ENCODE measurements at regions not wholly inside any gene's neighbourhood (a gene's known extent, or its start where the extent isn't known, plus 50 kb on each side); places are given as distances from the start of the nearest gene placed in this dataset.

DNA sequence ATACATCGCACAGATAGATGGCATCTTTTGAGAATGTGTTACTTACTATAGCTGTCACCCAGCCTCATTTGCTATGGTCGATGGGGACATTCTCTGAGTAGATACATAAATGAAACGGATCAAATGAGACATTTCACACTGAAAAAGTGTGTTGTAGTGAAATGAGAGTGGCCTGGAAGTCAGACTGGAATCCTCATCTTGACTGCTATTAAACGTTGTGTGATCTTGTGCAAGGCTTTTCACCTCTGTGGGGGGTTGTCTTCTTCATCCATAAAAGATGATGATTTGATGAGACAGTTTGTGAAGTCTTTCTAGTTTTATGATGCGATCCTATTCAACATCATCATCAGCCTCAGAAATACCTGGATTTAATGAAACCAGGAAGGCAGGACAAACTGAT lies 155.4 kb upstream of the MYO3A start:
- Histone ChIP-seq H3K27me3 (ENCODE audit: insufficient read depth, poor library complexity, severe bottlenecking) (peaks cover 4% of the 10 kb centered on the region), H3K4me1 (ENCODE audit: insufficient read depth, poor library complexity, severe bottlenecking) (no peaks in the 10 kb centered on the region), H3K9me3 (ENCODE audit: severe bottlenecking) (no peaks in the 10 kb centered on the region), H3K4me3 (ENCODE audit: severe bottlenecking) (no peak overlapping the region), H3K36me3 (ENCODE audit: low read depth) (no peaks in the 10 kb centered on the region), H3K27ac (ENCODE audit: poor library complexity, severe bottlenecking) (no peak overlapping the region)
- DNase-seq (ENCODE audit: low spot score): no peak
- ATAC-seq (ENCODE audit: low read depth): no peak
- TF ChIP-seq, protein P1, sequence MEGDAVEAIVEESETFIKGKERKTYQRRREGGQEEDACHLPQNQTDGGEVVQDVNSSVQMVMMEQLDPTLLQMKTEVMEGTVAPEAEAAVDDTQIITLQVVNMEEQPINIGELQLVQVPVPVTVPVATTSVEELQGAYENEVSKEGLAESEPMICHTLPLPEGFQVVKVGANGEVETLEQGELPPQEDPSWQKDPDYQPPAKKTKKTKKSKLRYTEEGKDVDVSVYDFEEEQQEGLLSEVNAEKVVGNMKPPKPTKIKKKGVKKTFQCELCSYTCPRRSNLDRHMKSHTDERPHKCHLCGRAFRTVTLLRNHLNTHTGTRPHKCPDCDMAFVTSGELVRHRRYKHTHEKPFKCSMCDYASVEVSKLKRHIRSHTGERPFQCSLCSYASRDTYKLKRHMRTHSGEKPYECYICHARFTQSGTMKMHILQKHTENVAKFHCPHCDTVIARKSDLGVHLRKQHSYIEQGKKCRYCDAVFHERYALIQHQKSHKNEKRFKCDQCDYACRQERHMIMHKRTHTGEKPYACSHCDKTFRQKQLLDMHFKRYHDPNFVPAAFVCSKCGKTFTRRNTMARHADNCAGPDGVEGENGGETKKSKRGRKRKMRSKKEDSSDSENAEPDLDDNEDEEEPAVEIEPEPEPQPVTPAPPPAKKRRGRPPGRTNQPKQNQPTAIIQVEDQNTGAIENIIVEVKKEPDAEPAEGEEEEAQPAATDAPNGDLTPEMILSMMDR (IDR thresholded peaks at IDR 0.05; ENCODE audit: poor library complexity, severe bottlenecking): no peak

DNA sequence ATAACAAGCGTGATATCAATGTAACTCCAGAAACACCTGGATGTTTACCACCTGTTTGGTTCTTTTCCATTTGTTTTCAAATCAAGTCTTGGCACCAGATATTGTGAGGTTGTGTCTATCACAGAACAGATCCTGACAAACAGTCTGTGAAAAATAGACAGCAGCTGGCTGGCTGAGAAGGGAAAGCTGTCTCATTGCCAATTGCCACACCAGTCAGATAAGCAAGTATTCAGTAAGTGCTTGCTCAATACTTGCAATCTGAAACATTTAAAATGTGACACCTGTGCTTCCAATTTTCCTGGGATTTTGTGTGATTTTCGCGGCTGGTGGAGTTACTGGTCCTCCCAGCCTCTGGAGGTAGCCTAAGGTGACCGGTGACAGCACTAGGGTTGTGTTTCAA lies 147.9 kb upstream of the MYO3A start:
- ATAC-seq (ENCODE audit: low read depth): no peak
- Histone ChIP-seq H3K27ac (ENCODE audit: poor library complexity, severe bottlenecking) (no peak overlapping the region), H3K9me3 (ENCODE audit: severe bottlenecking) (no peaks in the 10 kb centered on the region), H3K27me3 (ENCODE audit: insufficient read depth, poor library complexity, severe bottlenecking) (peaks cover 11% of the 10 kb centered on the region), H3K4me1 (ENCODE audit: insufficient read depth, poor library complexity, severe bottlenecking) (no peaks in the 10 kb centered on the region), H3K36me3 (ENCODE audit: low read depth) (no peaks in the 10 kb centered on the region), H3K4me3 (ENCODE audit: severe bottlenecking) (no peak overlapping the region)
- no peak for DNase-seq (ENCODE audit: low spot score)
- TF ChIP-seq, protein P1 (IDR thresholded peaks at IDR 0.05; ENCODE audit: poor library complexity, severe bottlenecking): no peak

DNA sequence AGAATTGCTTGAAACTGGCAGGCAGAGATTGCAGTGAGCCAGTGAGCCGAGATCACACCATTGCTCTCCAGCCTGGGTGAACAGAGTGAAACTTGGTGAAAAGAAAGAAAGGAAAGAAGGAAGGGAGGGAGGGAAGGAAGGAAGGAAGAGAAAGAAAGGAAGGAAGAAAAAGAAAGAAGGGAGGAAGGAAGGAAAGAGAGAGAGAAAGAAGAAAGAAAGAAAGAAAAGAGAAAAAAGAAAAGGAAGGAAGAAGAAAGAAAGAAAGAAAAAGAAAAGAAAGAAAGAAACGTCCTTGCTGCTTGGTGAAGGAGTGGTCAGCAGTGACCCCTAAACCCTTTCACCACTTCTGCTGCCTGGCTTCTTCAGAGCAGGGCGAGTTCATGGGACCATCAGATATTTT lies 147.1 kb upstream of the MYO3A start:
- H3K36me3 ChIP-seq (ENCODE audit: low read depth): no peaks in the 10 kb centered on the region
- H3K9me3 ChIP-seq (ENCODE audit: severe bottlenecking): no peaks in the 10 kb centered on the region
- peaks cover 11% of the 10 kb centered on the region for H3K27me3 ChIP-seq (ENCODE audit: insufficient read depth, poor library complexity, severe bottlenecking)
- no peak overlapping the region for H3K4me3 ChIP-seq (ENCODE audit: severe bottlenecking)
- ATAC-seq (ENCODE audit: low read depth): no peak
- H3K27ac ChIP-seq (ENCODE audit: poor library complexity, severe bottlenecking): no peak overlapping the region
- no peaks in the 10 kb centered on the region for H3K4me1 ChIP-seq (ENCODE audit: insufficient read depth, poor library complexity, severe bottlenecking)
- no peak for DNase-seq (ENCODE audit: low spot score)
- TF ChIP-seq, protein P1 (IDR thresholded peaks at IDR 0.05; ENCODE audit: poor library complexity, severe bottlenecking): no peak

DNA sequence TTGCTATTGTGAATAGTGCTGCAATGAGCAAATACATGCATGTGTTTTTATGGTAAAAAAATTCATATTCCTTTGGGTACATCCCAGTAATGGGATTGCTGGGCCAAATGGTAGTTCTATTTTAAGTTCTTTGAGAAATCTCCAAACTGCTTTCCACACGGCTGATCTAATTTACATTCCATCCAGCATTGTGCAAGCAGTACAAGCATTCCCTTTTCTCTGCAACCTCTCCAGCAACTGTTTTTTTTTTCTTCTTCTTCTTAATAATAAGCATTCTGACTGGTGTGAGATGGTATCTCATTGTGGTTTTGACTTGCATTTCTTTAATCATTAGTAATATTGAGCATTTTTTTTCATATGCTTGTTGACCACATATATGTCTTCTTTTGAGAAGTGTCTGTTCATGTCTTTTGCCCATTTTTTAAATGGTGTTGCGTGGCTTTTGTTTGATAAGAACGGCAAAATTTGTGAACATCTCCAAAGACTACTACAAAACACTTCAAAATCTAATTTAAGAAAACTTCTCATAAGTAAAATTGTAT lies 136.1 kb upstream of the MYO3A start:
- DNase-seq (ENCODE audit: low spot score) (no peak), ATAC-seq (ENCODE audit: low read depth) (no peak)
- no peaks in the 10 kb centered on the region for H3K4me1 ChIP-seq (ENCODE audit: insufficient read depth, poor library complexity, severe bottlenecking)
- no peak overlapping the region for H3K4me3 ChIP-seq (ENCODE audit: severe bottlenecking)
- H3K27ac ChIP-seq (ENCODE audit: poor library complexity, severe bottlenecking): no peak overlapping the region
- H3K27me3 ChIP-seq (ENCODE audit: insufficient read depth, poor library complexity, severe bottlenecking): peaks cover 6% of the 10 kb centered on the region
- TF ChIP-seq, protein P1 (IDR thresholded peaks at IDR 0.05; ENCODE audit: poor library complexity, severe bottlenecking): no peak
- no peaks in the 10 kb centered on the region for H3K36me3 ChIP-seq (ENCODE audit: low read depth)
- H3K9me3 ChIP-seq (ENCODE audit: severe bottlenecking): no peaks in the 10 kb centered on the region

DNA sequence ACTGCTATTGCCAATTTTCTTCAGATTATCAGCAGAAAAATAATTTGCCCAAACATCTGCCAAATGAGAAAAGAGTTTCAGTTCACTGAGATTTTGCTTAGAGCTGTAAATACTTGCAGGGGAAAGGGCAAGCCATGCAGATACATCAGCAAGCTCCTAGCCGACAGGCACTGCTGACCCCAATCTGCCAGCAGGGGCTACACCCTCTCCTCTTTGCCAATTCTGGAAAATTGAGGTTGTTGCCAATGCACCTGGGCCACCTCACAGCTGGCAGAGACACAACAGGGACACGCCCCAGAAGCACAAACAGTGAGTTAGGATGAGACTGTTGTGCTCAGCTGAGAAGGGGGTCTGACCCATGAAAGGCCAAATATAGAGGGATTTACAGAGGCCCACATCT lies 129.5 kb upstream of the MYO3A start:
- no peak for DNase-seq (ENCODE audit: low spot score)
- Histone ChIP-seq H3K9me3 (ENCODE audit: severe bottlenecking) (no peaks in the 10 kb centered on the region), H3K4me1 (ENCODE audit: insufficient read depth, poor library complexity, severe bottlenecking) (no peaks in the 10 kb centered on the region), H3K27me3 (ENCODE audit: insufficient read depth, poor library complexity, severe bottlenecking) (peaks cover 10% of the 10 kb centered on the region), H3K36me3 (ENCODE audit: low read depth) (no peaks in the 10 kb centered on the region), H3K27ac (ENCODE audit: poor library complexity, severe bottlenecking) (no peak overlapping the region), H3K4me3 (ENCODE audit: severe bottlenecking) (no peak overlapping the region)
- ATAC-seq (ENCODE audit: low read depth): no peak
- TF ChIP-seq, protein P1 (IDR thresholded peaks at IDR 0.05; ENCODE audit: poor library complexity, severe bottlenecking): no peak

Data from RWPE2 (cell line).